HepG2 (cell line): ENCODE measurements at regions not wholly inside any gene's neighbourhood (a gene's known extent, or its start where the extent isn't known, plus 50 kb on each side); places are given as distances from the start of the nearest gene placed in this dataset.

ENCODE experiments used
- ATAC-seq: fragments of 200-7000 bp; cut with Tn5 transposase; 3 replicates; pipeline ENCODE4 v1.9.1; 2020; ENCODE audit warnings: mild to moderate bottlenecking, moderate library complexity
- BruUV-seq: library from RNA; stranded (reverse); fragments of 400-500 nt; replicated peaks from 2 replicates; lab custom pipeline; 2021; lab: Mats Ljungman, UMichigan
- CTCF ChIA-PET: fragments of 300-600 bp; formaldehyde crosslinking; extraction: SDS; loops from one replicate; lab custom pipeline; 2021; ENCODE audit warnings: low total read pairs, inconsistent platforms, low intra/inter-chr PET ratio; lab: Yijun Ruan, JAX
- POLR2A ChIA-PET: fragments of 350-600 bp; sonication (Branson Sonifier 250); formaldehyde crosslinking; loops from one replicate; lab custom pipeline; 2020; ENCODE audit warnings: antibody characterized with exemption, inconsistent platforms; lab: Yijun Ruan, JAX
- DNase-seq: peaks from one replicate; pipeline ENCODE4 v3.0.0-alpha.2; 2015; ENCODE audit warnings: low spot score
- FAIRE-seq: peaks from 3 replicates; lab custom pipeline; 2011; peaks lifted over from hg19 to GRCh38; lab: Jason Lieb, UNC
- H2AFZ ChIP-seq: one replicate; pipeline ENCODE4 v1.6.1; 2011; ENCODE audit warnings: low read length, inconsistent platforms
- H3K27ac ChIP-seq: fragments of 300-600 bp; 3 replicates; pipeline ENCODE4 v1.8.0; 2011; ENCODE audit warnings: mixed run types, mild to moderate bottlenecking, mixed read lengths, low read length, inconsistent platforms; ENCODE audit not compliant: insufficient read depth; ENCODE audit errors: extremely low read length
- H3K27me3 ChIP-seq, 2 experiments: fragments of 200-600 bp in 1 of 2; 2 replicates in 1 of 2; 3 replicates in 1 of 2; pipeline versions ENCODE4 v1.6.0 to v1.8.0; 2011; ENCODE audit warnings: low read length in 2 of 2, mild to moderate bottlenecking in 2 of 2, moderate library complexity in 2 of 2, inconsistent platforms in 1 of 2; ENCODE audit not compliant: insufficient read depth in 2 of 2, control insufficient read depth in 1 of 2
- H3K36me3 ChIP-seq, 2 experiments: fragments of 200-600 bp in 1 of 2; replicated peaks in 1 of 2; 2 replicates in 1 of 2; 3 replicates in 1 of 2; pipeline versions ENCODE4 v1.5.1 to v1.8.0; 2011; ENCODE audit warnings: low read length in 2 of 2, inconsistent platforms in 1 of 2; ENCODE audit not compliant: insufficient read depth in 2 of 2, control insufficient read depth in 1 of 2
- H3K4me1 ChIP-seq: 2 replicates; pipeline ENCODE4 v1.5.1; 2012; ENCODE audit warnings: low read length, inconsistent platforms; ENCODE audit not compliant: insufficient read depth
- H3K4me2 ChIP-seq: 2 replicates; pipeline ENCODE4 v1.6.0; 2011; ENCODE audit warnings: low read depth, low read length, inconsistent platforms
- H3K4me3 ChIP-seq, 3 experiments: fragments of 200-600 bp in 1 of 3; sonication (generic), shearing (Covaris generic) in 1 of 3; replicated peaks in 1 of 3; 2 replicates each; pipeline ENCODE4 v1.5.1; 2011 to 2016; ENCODE audit warnings: low read length in 3 of 3, inconsistent platforms in 2 of 3, low read depth in 2 of 3, mild to moderate bottlenecking in 2 of 3, control low read depth in 1 of 3, mixed read lengths in 1 of 3; ENCODE audit not compliant: insufficient read depth in 1 of 3
- H3K79me2 ChIP-seq: one replicate; pipeline ENCODE4 v1.6.1; 2011; ENCODE audit warnings: low read length, inconsistent platforms; ENCODE audit not compliant: insufficient read depth
- H3K9ac ChIP-seq: 2 replicates; pipeline ENCODE4 v1.6.0; 2011; ENCODE audit warnings: mild to moderate bottlenecking, low read depth, low read length, inconsistent platforms; ENCODE audit not compliant: insufficient read depth
- H3K9me3 ChIP-seq: 2 replicates; pipeline ENCODE4 v1.5.1; 2012; ENCODE audit warnings: mild to moderate bottlenecking, low read length
- H4K20me1 ChIP-seq: 2 replicates; pipeline ENCODE4 v1.6.0; 2011; ENCODE audit warnings: inconsistent platforms, mild to moderate bottlenecking, low read length, moderate library complexity; ENCODE audit not compliant: insufficient read depth
- FOXM1 ChIP-seq: sonication (generic); formaldehyde crosslinking; IDR thresholded peaks from 2 replicates; pipeline ENCODE4 v1.5.0; 2020; ENCODE audit warnings: missing genetic modification reagents
- HBP1 ChIP-seq: IDR thresholded peaks from 2 replicates; pipeline ENCODE4 v1.6.1; 2016; ENCODE audit warnings: low read depth, control low read depth
- HNF4A ChIP-seq: sonication (generic); formaldehyde crosslinking; IDR thresholded peaks from 2 replicates; pipeline ENCODE4 v1.4.0; 2020; ENCODE audit warnings: missing genetic modification reagents
- KAT8 ChIP-seq: IDR thresholded peaks from 2 replicates; pipeline ENCODE4 v1.6.1; 2016; ENCODE audit warnings: missing genetic modification reagents, missing compliant biosample characterization
- MAF1 ChIP-seq: sonication (generic); formaldehyde crosslinking; IDR thresholded peaks from 2 replicates; pipeline ENCODE4 v1.5.0; 2020; ENCODE audit warnings: missing genetic modification reagents, borderline replicate concordance
- SRSF4 ChIP-seq: fragments of 200-400 bp; formaldehyde crosslinking; IDR thresholded peaks from one replicate; pipeline ENCODE4 v1.6.1; 2018; ENCODE audit warnings: mild to moderate bottlenecking, low read depth, low read length, moderate library complexity; ENCODE audit not compliant: poor library complexity, severe bottlenecking
- TEF ChIP-seq: sonication (generic); formaldehyde crosslinking; IDR thresholded peaks from 2 replicates; pipeline ENCODE4 v1.5.0; 2020; ENCODE audit warnings: missing genetic modification reagents
- ZBTB8A ChIP-seq: sonication (generic); formaldehyde crosslinking; IDR thresholded peaks from 2 replicates; pipeline ENCODE4 v1.4.0; 2020; ENCODE audit warnings: mild to moderate bottlenecking, low read depth, missing genetic modification reagents, borderline replicate concordance
- ZC3H13 ChIP-seq: sonication (generic); formaldehyde crosslinking; IDR thresholded peaks from 2 replicates; pipeline ENCODE4 v1.8.1; 2023; ENCODE audit warnings: mild to moderate bottlenecking, missing genetic modification reagents, moderate library complexity
- ZNF343 ChIP-seq: sonication (generic); formaldehyde crosslinking; IDR thresholded peaks from 2 replicates; pipeline ENCODE4 v1.4.0; 2020; ENCODE audit warnings: mild to moderate bottlenecking, missing genetic modification reagents
- ZNF550 ChIP-seq: sonication (generic); formaldehyde crosslinking; IDR thresholded peaks from 2 replicates; pipeline ENCODE4 v1.4.0; 2020; ENCODE audit warnings: mild to moderate bottlenecking, missing genetic modification reagents, borderline replicate concordance
- ZNF556 ChIP-seq: sonication (generic); formaldehyde crosslinking; IDR thresholded peaks from 2 replicates; pipeline ENCODE4 v1.4.0; 2020; ENCODE audit warnings: mild to moderate bottlenecking, missing genetic modification reagents, borderline replicate concordance
- ZNF562 ChIP-seq: sonication (generic); formaldehyde crosslinking; IDR thresholded peaks from 2 replicates; pipeline ENCODE4 v1.8.0; 2022; ENCODE audit warnings: missing genetic modification reagents, borderline replicate concordance
- ZNF605 ChIP-seq: sonication (generic); formaldehyde crosslinking; IDR thresholded peaks from 2 replicates; pipeline ENCODE4 v1.8.0; 2022; ENCODE audit warnings: mild to moderate bottlenecking, missing genetic modification reagents
- ZNF672 ChIP-seq: sonication (generic); formaldehyde crosslinking; IDR thresholded peaks from 2 replicates; pipeline ENCODE4 v1.8.1; 2022; ENCODE audit warnings: missing genetic modification reagents
- ZNF879 ChIP-seq: sonication (generic); formaldehyde crosslinking; IDR thresholded peaks from 2 replicates; pipeline ENCODE4 v1.8.1; 2023; ENCODE audit warnings: missing genetic modification reagents
- ZNF891 ChIP-seq: sonication (generic); formaldehyde crosslinking; IDR thresholded peaks from 2 replicates; pipeline ENCODE4 v1.5.0; 2020; ENCODE audit warnings: mild to moderate bottlenecking, missing genetic modification reagents
- WGBS: methylation state at CpG from one replicate; pipeline ENCODE4 v1.1.6; 2017; ENCODE audit warnings: low lambda C conversion rate; 5-methylcytosine and 5-hydroxymethylcytosine counted together
- in situ Hi-C: cut with HindIII; loops from 2 replicates; pipeline ENCODE4 v1.10.0; 2017; ENCODE audit warnings: low pct_unique_long_range_greater_than_20kb; ENCODE audit not compliant: extremely low pct_ligation_motif_present
- intact Hi-C: fragments of 100-400 bp; cut with micrococcal nuclease; formaldehyde crosslinking; loops from one replicate; pipeline ENCODE4 v1.10.0; 2022; ENCODE audit not compliant: unreplicated experiment
- TF ChIP-seq, protein P1 (sequence below): fragments of 450-650 bp; IDR thresholded peaks from 2 replicates; pipeline ENCODE4 v1.6.1; 2017; ENCODE audit warnings: mild to moderate bottlenecking
- TF ChIP-seq, protein P2 (sequence below): IDR thresholded peaks from 2 replicates; pipeline ENCODE4 v1.6.1; 2016; ENCODE audit warnings: control low read depth

- TF ChIP-seq, protein P1, sequence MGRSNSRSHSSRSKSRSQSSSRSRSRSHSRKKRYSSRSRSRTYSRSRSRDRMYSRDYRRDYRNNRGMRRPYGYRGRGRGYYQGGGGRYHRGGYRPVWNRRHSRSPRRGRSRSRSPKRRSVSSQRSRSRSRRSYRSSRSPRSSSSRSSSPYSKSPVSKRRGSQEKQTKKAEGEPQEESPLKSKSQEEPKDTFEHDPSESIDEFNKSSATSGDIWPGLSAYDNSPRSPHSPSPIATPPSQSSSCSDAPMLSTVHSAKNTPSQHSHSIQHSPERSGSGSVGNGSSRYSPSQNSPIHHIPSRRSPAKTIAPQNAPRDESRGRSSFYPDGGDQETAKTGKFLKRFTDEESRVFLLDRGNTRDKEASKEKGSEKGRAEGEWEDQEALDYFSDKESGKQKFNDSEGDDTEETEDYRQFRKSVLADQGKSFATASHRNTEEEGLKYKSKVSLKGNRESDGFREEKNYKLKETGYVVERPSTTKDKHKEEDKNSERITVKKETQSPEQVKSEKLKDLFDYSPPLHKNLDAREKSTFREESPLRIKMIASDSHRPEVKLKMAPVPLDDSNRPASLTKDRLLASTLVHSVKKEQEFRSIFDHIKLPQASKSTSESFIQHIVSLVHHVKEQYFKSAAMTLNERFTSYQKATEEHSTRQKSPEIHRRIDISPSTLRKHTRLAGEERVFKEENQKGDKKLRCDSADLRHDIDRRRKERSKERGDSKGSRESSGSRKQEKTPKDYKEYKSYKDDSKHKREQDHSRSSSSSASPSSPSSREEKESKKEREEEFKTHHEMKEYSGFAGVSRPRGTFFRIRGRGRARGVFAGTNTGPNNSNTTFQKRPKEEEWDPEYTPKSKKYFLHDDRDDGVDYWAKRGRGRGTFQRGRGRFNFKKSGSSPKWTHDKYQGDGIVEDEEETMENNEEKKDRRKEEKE = no peak
- no peak for TF ChIP-seq ZNF343 (CRISPR knock-in tag)
- TF ChIP-seq, all 625 proteins: peak for 0
Measured at GRCh38 chr11:111018566-111018965, 227.0 kb upstream of the POU2AF2 start (continued).

GRCh38 chr11:111012491-111012890 is 233.0 kb upstream of the POU2AF2 start:
- Histone ChIP-seq H3K27ac (no peak overlapping the region), H3K27me3 (peaks cover 2 to 17% of the 10 kb centered on the region in 2 experiments; a peak in 2 of 5 replicates), H3K4me1 (no peaks in the 10 kb centered on the region), H2AFZ (no peak overlapping the region), H3K9me3 (no peaks in the 10 kb centered on the region), H3K4me2 (no peak overlapping the region), H4K20me1 (no peaks in the 10 kb centered on the region), H3K79me2 (no peaks in the 10 kb centered on the region), H3K36me3 (no peaks in the 10 kb centered on the region), H3K4me3 (no peak overlapping the region), H3K9ac (no peak overlapping the region)
- in situ Hi-C loops = no loop called here
- no TSS peak for BruUV-seq
- TF ChIP-seq HBP1 (CRISPR knock-in tag) = no peak
- no peak for TF ChIP-seq ZNF891 (CRISPR knock-in tag)
- no peak for TF ChIP-seq ZNF556 (CRISPR knock-in tag)
- TF ChIP-seq ZC3H13 (CRISPR knock-in tag) = no peak
- no peak for TF ChIP-seq ZNF550 (CRISPR knock-in tag)
- no peak for TF ChIP-seq KAT8 (CRISPR knock-in tag)
- no peak for TF ChIP-seq FOXM1
- no peak for TF ChIP-seq ZBTB8A (CRISPR knock-in tag)
- no peak for TF ChIP-seq SRSF4
- no peak for TF ChIP-seq ZNF879 (CRISPR knock-in tag)
- TF ChIP-seq ZNF562 (CRISPR knock-in tag) = no peak
- TF ChIP-seq, protein P2, sequence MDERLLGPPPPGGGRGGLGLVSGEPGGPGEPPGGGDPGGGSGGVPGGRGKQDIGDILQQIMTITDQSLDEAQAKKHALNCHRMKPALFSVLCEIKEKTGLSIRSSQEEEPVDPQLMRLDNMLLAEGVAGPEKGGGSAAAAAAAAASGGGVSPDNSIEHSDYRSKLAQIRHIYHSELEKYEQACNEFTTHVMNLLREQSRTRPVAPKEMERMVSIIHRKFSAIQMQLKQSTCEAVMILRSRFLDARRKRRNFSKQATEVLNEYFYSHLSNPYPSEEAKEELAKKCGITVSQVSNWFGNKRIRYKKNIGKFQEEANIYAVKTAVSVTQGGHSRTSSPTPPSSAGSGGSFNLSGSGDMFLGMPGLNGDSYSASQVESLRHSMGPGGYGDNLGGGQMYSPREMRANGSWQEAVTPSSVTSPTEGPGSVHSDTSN = no peak
- no peak for TF ChIP-seq MAF1 (CRISPR knock-in tag)
- TF ChIP-seq ZNF605 (CRISPR knock-in tag) = no peak
- TF ChIP-seq TEF (CRISPR knock-in tag) = no peak
- no peak for TF ChIP-seq HNF4A (CRISPR knock-in tag)
- no peak for TF ChIP-seq ZNF672 (CRISPR knock-in tag)
- intact Hi-C loops = no loop called here
- ATAC-seq (no peak), DNase-seq (no peak), FAIRE-seq (no peak)
- ChIA-PET CTCF (no interaction called here), POLR2A (no interaction called here)
- 6% methylated on average over 3 of the region's 3 CpGs for WGBS
